ENCODE measurements at regions not wholly inside any gene's neighbourhood (a gene's known extent, or its start where the extent isn't known, plus 50 kb on each side); places are given as distances from the start of the nearest gene placed in this dataset.

GRCh38 chr12:125296701-125297100 lies 231.5 kb downstream of the AACS start:
- Histone ChIP-seq H2AFZ (no peak overlapping the region), H4K20me1 (ENCODE audit: insufficient read depth) (no peaks in the 10 kb centered on the region), H3K9me3 (ENCODE audit: insufficient read depth, low read depth) (no peaks in the 10 kb centered on the region), H3K36me3 (ENCODE audit: low read depth) (no peaks in the 10 kb centered on the region), H3K9me2 (ENCODE audit: insufficient read depth) (no peaks in the 10 kb centered on the region), H3K27ac (no peak overlapping the region), H3F3A (ENCODE audit: insufficient read depth, low read depth) (no peaks in the 10 kb centered on the region), H3K27me3 (ENCODE audit: insufficient read depth, low read depth) (peaks cover 57% of the 10 kb centered on the region), H3K4me1 (replicated peaks; ENCODE audit: insufficient read depth) (no peaks in the 10 kb centered on the region), H3K79me2 (ENCODE audit: low read depth) (no peaks in the 10 kb centered on the region), H3K4me3 (no peak overlapping the region), H3K4me2 (no peak overlapping the region)
- no TSS peak for BruUV-seq (replicated peaks)
- CTCF ChIA-PET = no interaction called here
- POLR2A ChIA-PET (ENCODE audit: unreplicated experiment) = no interaction called here
- DNase-seq = no peak
- intact Hi-C loops (cut with micrococcal nuclease; ENCODE audit: unreplicated experiment) = no loop called here
- TF ChIP-seq CTCF (conservative IDR thresholded peaks at IDR 0.05) (no peak), EZH2 (IDR thresholded peaks at IDR 0.05; ENCODE audit: low read depth) (no peak)

GRCh38 chr12:125299840-125300239 lies 234.6 kb downstream of the AACS start:
- no peaks in the 10 kb centered on the region for H3K9me3 ChIP-seq (ENCODE audit: insufficient read depth, low read depth)

GRCh38 chr12:125300249-125300648 lies 235.0 kb downstream of the AACS start:
- no peaks in the 10 kb centered on the region for H3F3A ChIP-seq (ENCODE audit: insufficient read depth, low read depth)
- CTCF ChIA-PET = no interaction called here
- H3K9me3 ChIP-seq (ENCODE audit: insufficient read depth, low read depth) = no peaks in the 10 kb centered on the region
- TF ChIP-seq CTCF (conservative IDR thresholded peaks at IDR 0.05) (no peak), EZH2 (IDR thresholded peaks at IDR 0.05; ENCODE audit: low read depth) (no peak)
- H4K20me1 ChIP-seq (ENCODE audit: insufficient read depth) = no peaks in the 10 kb centered on the region
- no peak for DNase-seq
- no peaks in the 10 kb centered on the region for H3K9me2 ChIP-seq (ENCODE audit: insufficient read depth)
- no peak overlapping the region for H2AFZ ChIP-seq
- H3K36me3 ChIP-seq (ENCODE audit: low read depth) = no peaks in the 10 kb centered on the region
- no TSS peak for BruUV-seq (replicated peaks)
- no peak overlapping the region for H3K4me3 ChIP-seq
- no peaks in the 10 kb centered on the region for H3K4me1 ChIP-seq (replicated peaks; ENCODE audit: insufficient read depth)
- H3K79me2 ChIP-seq (ENCODE audit: low read depth) = no peaks in the 10 kb centered on the region
- no peak overlapping the region for H3K27ac ChIP-seq
- intact Hi-C loops (cut with micrococcal nuclease; ENCODE audit: unreplicated experiment) = no loop called here
- H3K4me2 ChIP-seq = no peak overlapping the region
- peaks cover 87% of the 10 kb centered on the region for H3K27me3 ChIP-seq (ENCODE audit: insufficient read depth, low read depth)
- POLR2A ChIA-PET (ENCODE audit: unreplicated experiment) = no interaction called here

More at GRCh38 chr12:125299840-125300239, 234.6 kb downstream of the AACS start:
- Histone ChIP-seq H3K9me2 (ENCODE audit: insufficient read depth) (no peaks in the 10 kb centered on the region), H3K4me3 (no peak overlapping the region), H3K27ac (no peak overlapping the region), H3K79me2 (ENCODE audit: low read depth) (no peaks in the 10 kb centered on the region), H3K4me2 (no peak overlapping the region), H3K4me1 (replicated peaks; ENCODE audit: insufficient read depth) (no peaks in the 10 kb centered on the region), H2AFZ (no peak overlapping the region), H3K36me3 (ENCODE audit: low read depth) (no peaks in the 10 kb centered on the region), H4K20me1 (ENCODE audit: insufficient read depth) (no peaks in the 10 kb centered on the region), H3F3A (ENCODE audit: insufficient read depth, low read depth) (no peaks in the 10 kb centered on the region), H3K27me3 (ENCODE audit: insufficient read depth, low read depth) (peaks cover 86% of the 10 kb centered on the region)
- intact Hi-C loops (cut with micrococcal nuclease; ENCODE audit: unreplicated experiment) = no loop called here
- TF ChIP-seq CTCF (conservative IDR thresholded peaks at IDR 0.05) = no peak
- no peak for TF ChIP-seq EZH2 (IDR thresholded peaks at IDR 0.05; ENCODE audit: low read depth)
- ChIA-PET POLR2A (ENCODE audit: unreplicated experiment) (no interaction called here), CTCF (no interaction called here)
- no TSS peak for BruUV-seq (replicated peaks)
- no peak for DNase-seq
